ENCODE measurements at regions not wholly inside any gene's neighbourhood (a gene's known extent, or its start where the extent isn't known, plus 50 kb on each side); places are given as distances from the start of the nearest gene placed in this dataset.

- no peaks in the 10 kb centered on the region for H3K27me3 Mint-ChIP-seq
- no peaks in the 10 kb centered on the region for H3K4me1 Mint-ChIP-seq (ENCODE audit: low read depth)
- H3K9me3 Mint-ChIP-seq, result no peaks in the 10 kb centered on the region
- no peak overlapping the region for H3K27ac Mint-ChIP-seq
- H3K36me3 Mint-ChIP-seq (ENCODE audit: low read depth), result no peaks in the 10 kb centered on the region
- no peak overlapping the region for H3K4me3 Mint-ChIP-seq
These were observed 755.8 kb upstream of the FBXO33 start for GRCh38 chr14:40188006-40188405.

GRCh38 chr14:40164083-40164482 is 731.9 kb upstream of the FBXO33 start:
- H3K36me3 Mint-ChIP-seq (ENCODE audit: low read depth), result no peaks in the 10 kb centered on the region
- no peak overlapping the region for H3K27ac Mint-ChIP-seq
- no peaks in the 10 kb centered on the region for H3K27me3 Mint-ChIP-seq
- H3K4me3 Mint-ChIP-seq, result no peak overlapping the region
- H3K4me1 Mint-ChIP-seq (ENCODE audit: low read depth), result no peaks in the 10 kb centered on the region
- peaks cover 18% of the 10 kb centered on the region for H3K9me3 Mint-ChIP-seq

GRCh38 chr14:40139657-40140056 is 707.4 kb upstream of the FBXO33 start:
- Mint-ChIP-seq H3K4me1 (ENCODE audit: low read depth) (no peaks in the 10 kb centered on the region), H3K27me3 (no peaks in the 10 kb centered on the region), H3K9me3 (peaks cover 2% of the 10 kb centered on the region), H3K36me3 (ENCODE audit: low read depth) (no peaks in the 10 kb centered on the region), H3K4me3 (no peak overlapping the region), H3K27ac (no peak overlapping the region)

GRCh38 chr14:40133463-40133862 is 701.2 kb upstream of the FBXO33 start:
- Mint-ChIP-seq H3K4me1 (ENCODE audit: low read depth) (no peaks in the 10 kb centered on the region), H3K27ac (no peak overlapping the region), H3K27me3 (no peaks in the 10 kb centered on the region), H3K9me3 (peaks cover 21% of the 10 kb centered on the region), H3K36me3 (ENCODE audit: low read depth) (no peaks in the 10 kb centered on the region), H3K4me3 (no peak overlapping the region)

GRCh38 chr14:40129159-40129558 is 696.9 kb upstream of the FBXO33 start:
- Mint-ChIP-seq H3K36me3 (ENCODE audit: low read depth) (no peaks in the 10 kb centered on the region), H3K9me3 (peaks cover 18% of the 10 kb centered on the region), H3K4me1 (ENCODE audit: low read depth) (no peaks in the 10 kb centered on the region), H3K4me3 (no peak overlapping the region), H3K27ac (no peak overlapping the region), H3K27me3 (no peaks in the 10 kb centered on the region)

GRCh38 chr14:40123816-40124215 is 691.6 kb upstream of the FBXO33 start:
- Mint-ChIP-seq H3K36me3 (ENCODE audit: low read depth) (no peaks in the 10 kb centered on the region), H3K4me1 (ENCODE audit: low read depth) (no peaks in the 10 kb centered on the region), H3K9me3 (peaks cover 4% of the 10 kb centered on the region), H3K27ac (no peak overlapping the region), H3K4me3 (no peak overlapping the region), H3K27me3 (no peaks in the 10 kb centered on the region)

- no peaks in the 10 kb centered on the region for H3K36me3 Mint-ChIP-seq (ENCODE audit: low read depth)
- no peaks in the 10 kb centered on the region for H3K27me3 Mint-ChIP-seq
- no peak overlapping the region for H3K27ac Mint-ChIP-seq
- H3K4me3 Mint-ChIP-seq, result no peak overlapping the region
- H3K9me3 Mint-ChIP-seq, result peaks cover 4% of the 10 kb centered on the region
- no peaks in the 10 kb centered on the region for H3K4me1 Mint-ChIP-seq (ENCODE audit: low read depth)
These were observed 690.9 kb upstream of the FBXO33 start for GRCh38 chr14:40122968-40123648.

GRCh38 chr14:40119765-40120164 is 687.5 kb upstream of the FBXO33 start:
- H3K36me3 Mint-ChIP-seq (ENCODE audit: low read depth), result no peaks in the 10 kb centered on the region
- H3K27ac Mint-ChIP-seq, result no peak overlapping the region
- H3K4me3 Mint-ChIP-seq, result no peak overlapping the region
- no peaks in the 10 kb centered on the region for H3K27me3 Mint-ChIP-seq
- H3K9me3 Mint-ChIP-seq, result peaks cover 3% of the 10 kb centered on the region
- no peaks in the 10 kb centered on the region for H3K4me1 Mint-ChIP-seq (ENCODE audit: low read depth)

GRCh38 chr14:40119321-40119720 is 687.1 kb upstream of the FBXO33 start:
- no peaks in the 10 kb centered on the region for H3K36me3 Mint-ChIP-seq (ENCODE audit: low read depth)
- H3K4me3 Mint-ChIP-seq, result no peak overlapping the region
- peaks cover 3% of the 10 kb centered on the region for H3K9me3 Mint-ChIP-seq
- no peaks in the 10 kb centered on the region for H3K4me1 Mint-ChIP-seq (ENCODE audit: low read depth)
- no peaks in the 10 kb centered on the region for H3K27me3 Mint-ChIP-seq
- no peak overlapping the region for H3K27ac Mint-ChIP-seq

- Mint-ChIP-seq H3K27me3 (no peaks in the 10 kb centered on the region), H3K4me1 (ENCODE audit: low read depth) (no peaks in the 10 kb centered on the region), H3K27ac (no peak overlapping the region), H3K4me3 (no peak overlapping the region), H3K9me3 (peaks cover 3% of the 10 kb centered on the region), H3K36me3 (ENCODE audit: low read depth) (no peaks in the 10 kb centered on the region)
These were observed 683.4 kb upstream of the FBXO33 start for GRCh38 chr14:40115583-40115982.

- Mint-ChIP-seq H3K4me3 (no peak overlapping the region), H3K9me3 (peaks cover 8% of the 10 kb centered on the region), H3K27ac (no peak overlapping the region), H3K36me3 (ENCODE audit: low read depth) (no peaks in the 10 kb centered on the region), H3K27me3 (no peaks in the 10 kb centered on the region), H3K4me1 (ENCODE audit: low read depth) (no peaks in the 10 kb centered on the region)
These were observed 681.4 kb upstream of the FBXO33 start for GRCh38 chr14:40113671-40114070.

GRCh38 chr14:40100544-40101196 is 668.4 kb upstream of the FBXO33 start:
- no peaks in the 10 kb centered on the region for H3K27me3 Mint-ChIP-seq
- H3K4me1 Mint-ChIP-seq (ENCODE audit: low read depth), result no peaks in the 10 kb centered on the region
- peaks cover 4% of the 10 kb centered on the region for H3K9me3 Mint-ChIP-seq
- H3K4me3 Mint-ChIP-seq, result no peak overlapping the region
- no peaks in the 10 kb centered on the region for H3K36me3 Mint-ChIP-seq (ENCODE audit: low read depth)
- H3K27ac Mint-ChIP-seq, result no peak overlapping the region

- H3K4me1 Mint-ChIP-seq (ENCODE audit: low read depth), result no peaks in the 10 kb centered on the region
- H3K4me3 Mint-ChIP-seq, result no peak overlapping the region
- H3K27ac Mint-ChIP-seq, result no peak overlapping the region
- H3K36me3 Mint-ChIP-seq (ENCODE audit: low read depth), result no peaks in the 10 kb centered on the region
- no peaks in the 10 kb centered on the region for H3K27me3 Mint-ChIP-seq
- H3K9me3 Mint-ChIP-seq, result peaks cover 4% of the 10 kb centered on the region
These were observed 667.1 kb upstream of the FBXO33 start for GRCh38 chr14:40099316-40099715.

- Mint-ChIP-seq H3K9me3 (peaks cover 4% of the 10 kb centered on the region), H3K27ac (no peak overlapping the region), H3K36me3 (ENCODE audit: low read depth) (no peaks in the 10 kb centered on the region), H3K27me3 (no peaks in the 10 kb centered on the region), H3K4me1 (ENCODE audit: low read depth) (no peaks in the 10 kb centered on the region), H3K4me3 (no peak overlapping the region)
These were observed 666.2 kb upstream of the FBXO33 start for GRCh38 chr14:40098468-40098867.

GRCh38 chr14:40096968-40097367 is 664.7 kb upstream of the FBXO33 start:
- H3K36me3 Mint-ChIP-seq (ENCODE audit: low read depth), result no peaks in the 10 kb centered on the region

GRCh38 chr14:40093800-40094199 is 661.6 kb upstream of the FBXO33 start:
- Mint-ChIP-seq H3K27ac (no peak overlapping the region), H3K4me1 (ENCODE audit: low read depth) (no peaks in the 10 kb centered on the region), H3K9me3 (peaks cover 4% of the 10 kb centered on the region), H3K4me3 (no peak overlapping the region), H3K27me3 (no peaks in the 10 kb centered on the region), H3K36me3 (ENCODE audit: low read depth) (no peaks in the 10 kb centered on the region)

More at GRCh38 chr14:40096968-40097367, 664.7 kb upstream of the FBXO33 start:
- Mint-ChIP-seq H3K27ac (no peak overlapping the region), H3K9me3 (peaks cover 4% of the 10 kb centered on the region), H3K27me3 (no peaks in the 10 kb centered on the region), H3K4me3 (no peak overlapping the region), H3K4me1 (ENCODE audit: low read depth) (no peaks in the 10 kb centered on the region)
